ENCODE measurements at regions not wholly inside any gene's neighbourhood (a gene's known extent, or its start where the extent isn't known, plus 50 kb on each side); places are given as distances from the start of the nearest gene placed in this dataset.

GRCh38 chr2:153074207-153074606 lies 355.8 kb downstream of the ARL6IP6 start:
- Histone ChIP-seq H3K27ac (ENCODE audit: low read depth in 1 of 2, low read length in 2 of 2) (no peak overlapping the region), H3K4me3 (ENCODE audit: low read depth in 1 of 3, low read length in 3 of 3) (no peak overlapping the region), H3K4me1 (ENCODE audit: control insufficient read depth in 4 of 4, insufficient read depth in 4 of 4, low read length in 3 of 4) (no peaks in the 10 kb centered on the region), H3K27me3 (ENCODE audit: control insufficient read depth in 4 of 4, insufficient read depth in 4 of 4, low read length in 3 of 4) (peaks cover 0 to 8% (median 1%) of the 10 kb centered on the region in 4 donors), H3K9ac (ENCODE audit: low read depth in 1 of 2, low read length in 2 of 2) (no peak overlapping the region), H3K9me3 (ENCODE audit: control insufficient read depth in 4 of 4, low read length in 3 of 4) (no peaks in the 10 kb centered on the region), H3K36me3 (ENCODE audit: control insufficient read depth in 4 of 4, insufficient read depth in 3 of 4, low read depth in 1 of 4, low read length in 3 of 4) (no peaks in the 10 kb centered on the region)
- TF ChIP-seq REST (IDR thresholded peaks at IDR 0.05) (no peak), EGR1 (IDR thresholded peaks at IDR 0.05; ENCODE audit: low read depth in 2 of 2) (no peak), YY1 (IDR thresholded peaks at IDR 0.05) (no peak), NR2F2 (IDR thresholded peaks at IDR 0.05) (no peak), ZBTB33 (IDR thresholded peaks at IDR 0.05) (no peak), SP1 (IDR thresholded peaks at IDR 0.05) (no peak), RXRA (IDR thresholded peaks at IDR 0.05) (no peak), FOXA1 (IDR thresholded peaks at IDR 0.05) (no peak), ATF3 (IDR thresholded peaks at IDR 0.05) (no peak), CTCF (IDR thresholded peaks at IDR 0.05; ENCODE audit: low read depth, low read length, missing input control) (no peak), HNF4G (IDR thresholded peaks at IDR 0.05) (no peak), RAD21 (IDR thresholded peaks at IDR 0.05) (no peak)
- WGBS = 81% methylated on average over 1 of the region's 1 CpG
- DNase-seq (ENCODE audit: low spot score) = no peak

GRCh38 chr2:153072813-153073212 lies 354.4 kb downstream of the ARL6IP6 start:
- no peak for TF ChIP-seq FOXA2 (IDR thresholded peaks at IDR 0.05)
- TF ChIP-seq MAX (IDR thresholded peaks at IDR 0.05) = no peak
- no peak for TF ChIP-seq ATF3 (IDR thresholded peaks at IDR 0.05)
- TF ChIP-seq FOXA1 (IDR thresholded peaks at IDR 0.05) = no peak
- no peak for TF ChIP-seq CTCF (IDR thresholded peaks at IDR 0.05; ENCODE audit: low read depth, low read length, missing input control)
- no peak for TF ChIP-seq RAD21 (IDR thresholded peaks at IDR 0.05)
- Histone ChIP-seq H3K9ac (ENCODE audit: low read depth in 1 of 2, low read length in 2 of 2) (no peak overlapping the region), H3K27ac (ENCODE audit: low read depth in 1 of 2, low read length in 2 of 2) (no peak overlapping the region), H3K36me3 (ENCODE audit: control insufficient read depth in 4 of 4, insufficient read depth in 3 of 4, low read depth in 1 of 4, low read length in 3 of 4) (no peaks in the 10 kb centered on the region), H3K4me1 (ENCODE audit: control insufficient read depth in 4 of 4, insufficient read depth in 4 of 4, low read length in 3 of 4) (no peaks in the 10 kb centered on the region), H3K4me3 (ENCODE audit: low read depth in 1 of 3, low read length in 3 of 3) (no peak overlapping the region), H3K27me3 (ENCODE audit: control insufficient read depth in 4 of 4, insufficient read depth in 4 of 4, low read length in 3 of 4) (peaks cover 0 to 8% (median 1%) of the 10 kb centered on the region in 4 donors), H3K9me3 (ENCODE audit: control insufficient read depth in 4 of 4, low read length in 3 of 4) (no peaks in the 10 kb centered on the region)
- 83% methylated on average over 8 of the region's 8 CpGs for WGBS
- no peak for DNase-seq (ENCODE audit: low spot score)

Measured in liver (tissue), 8 donors.